ENCODE measurements at regions not wholly inside any gene's neighbourhood (a gene's known extent, or its start where the extent isn't known, plus 50 kb on each side); places are given as distances from the start of the nearest gene placed in this dataset.
"Not testable (repeated sequence)": the region's sequence is repeated elsewhere in the genome, so short reads cannot be mapped to it uniquely, and the experiment has no call there.

GRCh38 chr2:6181926-6182325 lies 489.7 kb downstream of the SOX11 start:
- DNase-seq (ENCODE audit: low spot score): no peak
- in situ Hi-C loops (cut with MboI; ENCODE audit: low pct_unique_long_range_greater_than_20kb, low sequenced_read_pairs, unreplicated experiment): no loop called here
- TF ChIP-seq, protein P1, sequence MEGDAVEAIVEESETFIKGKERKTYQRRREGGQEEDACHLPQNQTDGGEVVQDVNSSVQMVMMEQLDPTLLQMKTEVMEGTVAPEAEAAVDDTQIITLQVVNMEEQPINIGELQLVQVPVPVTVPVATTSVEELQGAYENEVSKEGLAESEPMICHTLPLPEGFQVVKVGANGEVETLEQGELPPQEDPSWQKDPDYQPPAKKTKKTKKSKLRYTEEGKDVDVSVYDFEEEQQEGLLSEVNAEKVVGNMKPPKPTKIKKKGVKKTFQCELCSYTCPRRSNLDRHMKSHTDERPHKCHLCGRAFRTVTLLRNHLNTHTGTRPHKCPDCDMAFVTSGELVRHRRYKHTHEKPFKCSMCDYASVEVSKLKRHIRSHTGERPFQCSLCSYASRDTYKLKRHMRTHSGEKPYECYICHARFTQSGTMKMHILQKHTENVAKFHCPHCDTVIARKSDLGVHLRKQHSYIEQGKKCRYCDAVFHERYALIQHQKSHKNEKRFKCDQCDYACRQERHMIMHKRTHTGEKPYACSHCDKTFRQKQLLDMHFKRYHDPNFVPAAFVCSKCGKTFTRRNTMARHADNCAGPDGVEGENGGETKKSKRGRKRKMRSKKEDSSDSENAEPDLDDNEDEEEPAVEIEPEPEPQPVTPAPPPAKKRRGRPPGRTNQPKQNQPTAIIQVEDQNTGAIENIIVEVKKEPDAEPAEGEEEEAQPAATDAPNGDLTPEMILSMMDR (IDR thresholded peaks at IDR 0.05; ENCODE audit: extremely low read depth, insufficient read depth, missing control alignments): no peak

- TF ChIP-seq, protein P1 (IDR thresholded peaks at IDR 0.05; ENCODE audit: extremely low read depth, insufficient read depth, missing control alignments): no peak
- DNase-seq (ENCODE audit: low spot score): no peak
Measured at GRCh38 chr2:6183226-6183625, 491.0 kb downstream of the SOX11 start.

DNA sequence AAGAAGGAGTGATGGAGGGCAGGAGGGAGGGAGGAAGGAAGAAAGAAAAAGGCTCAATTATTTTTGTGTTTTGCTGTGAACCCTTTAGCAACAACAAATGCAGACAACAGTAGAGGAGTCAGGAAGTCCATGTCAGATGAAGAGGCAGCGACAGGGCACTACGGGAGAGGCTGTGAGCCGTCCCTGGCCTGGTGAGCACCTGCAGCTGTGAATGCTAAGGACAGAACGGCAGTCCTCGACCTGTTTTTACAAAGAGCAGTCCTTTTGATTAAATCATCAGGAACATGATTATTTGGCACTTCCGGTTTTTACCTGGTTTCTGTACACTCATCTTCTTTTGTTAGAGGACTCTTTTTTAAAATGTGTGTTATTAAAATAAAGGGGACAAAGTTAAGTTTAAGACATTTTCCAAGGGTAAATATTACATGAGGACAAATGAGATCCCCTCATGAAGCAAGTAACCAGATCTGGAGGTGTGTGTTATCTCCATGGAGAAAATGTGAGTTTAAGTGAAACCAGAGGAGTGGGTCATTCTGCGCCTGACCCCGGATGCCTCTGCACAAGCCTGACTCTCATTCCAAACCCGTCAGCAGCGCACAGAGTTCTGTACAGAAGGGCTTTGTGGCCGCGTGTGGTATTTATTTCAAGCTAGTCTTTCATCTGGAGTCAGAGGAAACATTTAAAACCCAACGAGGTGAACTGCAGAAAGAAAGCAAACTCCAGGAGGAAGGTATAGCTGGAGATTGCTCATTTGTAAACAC lies 492.5 kb downstream of the SOX11 start:
- no peak for DNase-seq (ENCODE audit: low spot score)
- TF ChIP-seq, protein P1 (IDR thresholded peaks at IDR 0.05; ENCODE audit: extremely low read depth, insufficient read depth, missing control alignments): no peak
- in situ Hi-C loops (cut with MboI; ENCODE audit: low pct_unique_long_range_greater_than_20kb, low sequenced_read_pairs, unreplicated experiment): no loop called here

More at GRCh38 chr2:6183226-6183625, 491.0 kb downstream of the SOX11 start:
- in situ Hi-C loops (cut with MboI; ENCODE audit: low pct_unique_long_range_greater_than_20kb, low sequenced_read_pairs, unreplicated experiment): no loop called here

DNA sequence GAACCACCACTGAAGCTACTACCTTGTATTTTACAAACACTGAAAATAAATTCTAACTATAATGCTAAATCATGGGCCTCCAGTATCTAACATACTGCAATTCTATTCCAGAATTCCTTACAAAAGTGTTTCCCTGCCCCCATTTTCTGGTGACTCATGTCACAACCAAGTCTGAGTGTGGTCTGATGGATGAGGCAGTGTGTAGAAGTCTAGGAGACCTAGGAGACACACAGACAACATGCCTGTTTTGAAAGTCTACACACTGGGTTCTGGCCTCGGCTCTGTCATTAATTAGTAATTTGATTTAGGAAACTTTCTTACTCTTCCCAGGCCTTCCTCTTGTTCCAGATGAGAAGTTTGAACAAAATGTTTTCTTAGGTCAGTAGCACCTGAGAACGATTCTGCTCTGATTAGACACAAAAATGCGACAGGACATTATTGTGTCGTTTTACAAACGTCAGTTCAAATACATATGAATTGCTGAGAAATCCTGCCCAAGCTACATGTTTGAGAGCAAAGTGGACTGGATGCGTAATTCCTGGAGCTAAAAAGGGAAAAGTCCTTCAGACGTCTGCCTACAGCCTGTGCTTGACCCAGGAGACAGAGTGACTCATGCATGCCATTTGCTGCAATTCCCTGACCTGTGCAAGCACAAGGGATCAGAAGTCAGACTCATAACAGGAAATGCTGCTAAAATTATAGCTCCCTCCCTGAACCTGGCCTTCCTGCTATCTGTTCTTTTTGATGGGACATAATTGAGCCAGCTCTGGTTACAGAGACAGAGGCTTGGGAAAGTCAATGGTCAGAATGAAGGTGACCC lies 494.4 kb downstream of the SOX11 start:
- TF ChIP-seq, protein P1 (IDR thresholded peaks at IDR 0.05; ENCODE audit: extremely low read depth, insufficient read depth, missing control alignments): no peak
- in situ Hi-C loops (cut with MboI; ENCODE audit: low pct_unique_long_range_greater_than_20kb, low sequenced_read_pairs, unreplicated experiment): no loop called here
- no peak for DNase-seq (ENCODE audit: low spot score)

GRCh38 chr2:6196449-6196848 lies 504.3 kb downstream of the SOX11 start:
- TF ChIP-seq, protein P1 (IDR thresholded peaks at IDR 0.05; ENCODE audit: extremely low read depth, insufficient read depth, missing control alignments): no peak
- in situ Hi-C loops (cut with MboI; ENCODE audit: low pct_unique_long_range_greater_than_20kb, low sequenced_read_pairs, unreplicated experiment): no loop called here

DNA sequence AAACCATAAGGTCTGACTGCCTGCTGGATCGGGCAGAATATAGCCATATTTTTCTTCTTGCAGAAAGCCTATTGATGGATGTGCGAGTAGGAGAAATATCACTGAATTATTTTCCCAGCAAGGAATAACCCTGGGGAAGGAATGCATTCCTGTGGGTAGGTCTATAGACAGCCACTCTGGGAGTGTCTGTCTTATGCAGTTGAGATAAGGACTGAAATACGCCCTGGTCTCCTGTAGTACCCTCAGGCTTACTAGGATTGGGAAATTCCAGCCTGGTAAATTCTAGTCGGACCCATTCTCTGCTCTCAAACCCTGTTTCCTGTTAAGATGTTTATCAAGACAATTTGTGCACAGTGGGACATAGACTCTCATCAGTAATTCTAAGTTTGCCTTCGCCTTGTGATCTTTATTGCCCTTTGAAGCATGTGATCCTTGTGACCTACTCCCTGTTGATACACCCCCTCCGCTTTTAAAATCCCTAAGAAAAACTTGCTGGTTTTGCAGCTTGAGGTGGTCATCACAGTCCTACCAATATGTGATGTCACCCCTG lies 506.3 kb downstream of the SOX11 start:
- in situ Hi-C loops (cut with MboI; ENCODE audit: low pct_unique_long_range_greater_than_20kb, low sequenced_read_pairs, unreplicated experiment); DNase-seq (ENCODE audit: low spot score): not testable (repeated sequence)

More at GRCh38 chr2:6196449-6196848, 504.3 kb downstream of the SOX11 start:
- no peak for DNase-seq (ENCODE audit: low spot score)

Data from GM13977 (cell line).